BLaER1 treated with 17β-estradiol and CSF1 and Interleukin-3, amounts not matched to agents 10 nM and 100 nM (cell line): ENCODE measurements at regions not wholly inside any gene's neighbourhood (a gene's known extent, or its start where the extent isn't known, plus 50 kb on each side); places are given as distances from the start of the nearest gene placed in this dataset.

Source experiments
- H3K27ac ChIP-seq, 11 experiments: shearing (Covaris generic); formaldehyde crosslinking; 2 replicates each; pipeline ENCODE4 v1.8.1; 2022
- H3K27me3 ChIP-seq, 11 experiments: shearing (Covaris generic); formaldehyde crosslinking; 2 replicates each; pipeline ENCODE4 v1.8.1; 2022
- H3K36me3 ChIP-seq, 11 experiments: shearing (Covaris generic); formaldehyde crosslinking; 2 replicates each; pipeline ENCODE4 v1.8.1; 2022
- H3K4me1 ChIP-seq, 10 experiments: shearing (Covaris generic); formaldehyde crosslinking; 2 replicates each; pipeline ENCODE4 v1.8.1; 2022
- H3K4me2 ChIP-seq, 11 experiments: shearing (Covaris generic); formaldehyde crosslinking; 2 replicates each; pipeline ENCODE4 v1.8.1; 2022
- H3K4me3 ChIP-seq, 10 experiments: shearing (Covaris generic); formaldehyde crosslinking; 2 replicates each; pipeline ENCODE4 v1.8.1; 2022
- H3K9ac ChIP-seq, 11 experiments: shearing (Covaris generic); formaldehyde crosslinking; 2 replicates each; pipeline ENCODE4 v1.8.1; 2022
- H3K9me3 ChIP-seq, 11 experiments: shearing (Covaris generic); formaldehyde crosslinking; replicated peaks in 1 of 11; 2 replicates each; pipeline ENCODE4 v1.8.1; 2022
- H4K20me1 ChIP-seq, 11 experiments: shearing (Covaris generic); formaldehyde crosslinking; 2 replicates each; pipeline ENCODE4 v1.8.1; 2022
- Cebpa-rat ChIP-seq, 11 experiments: shearing (Covaris generic); IDR thresholded peaks; 2 replicates each; pipeline ENCODE4 v1.8.1; 2022

- no peak overlapping the region for H3K4me2 ChIP-seq
- no peak overlapping the region for H3K27ac ChIP-seq
- no peaks in the 10 kb centered on the region for H4K20me1 ChIP-seq
- H3K9me3 ChIP-seq, result no peaks in the 10 kb centered on the region
- H3K4me3 ChIP-seq, result no peak overlapping the region
- no peak for TF ChIP-seq Cebpa-rat (IDR thresholded peaks at IDR 0.05)
- H3K4me1 ChIP-seq, result peaks cover 0 to 10% (median 3%) of the 10 kb centered on the region in 10 experiments; a peak in 5 of 20 replicates
- H3K9ac ChIP-seq, result no peak overlapping the region
- no peaks in the 10 kb centered on the region for H3K27me3 ChIP-seq
- no peaks in the 10 kb centered on the region for H3K36me3 ChIP-seq
Observed at GRCh38 chr1:192862271-192862670, 53.4 kb downstream of the RGS2 start.

- H3K4me2 ChIP-seq, result no peak overlapping the region
- no peaks in the 10 kb centered on the region for H3K36me3 ChIP-seq
- TF ChIP-seq Cebpa-rat (IDR thresholded peaks at IDR 0.05), result no peak
- H3K9me3 ChIP-seq, result peaks cover 0 to 7% (median 0%) of the 10 kb centered on the region in 11 experiments; a peak in 9 of 22 replicates
- no peaks in the 10 kb centered on the region for H4K20me1 ChIP-seq
- H3K4me1 ChIP-seq, result no peaks in the 10 kb centered on the region
- no peak overlapping the region for H3K27ac ChIP-seq
- no peak overlapping the region for H3K9ac ChIP-seq
- no peaks in the 10 kb centered on the region for H3K27me3 ChIP-seq
- no peak overlapping the region for H3K4me3 ChIP-seq
Observed at GRCh38 chr1:192866241-192866868, 57.5 kb downstream of the RGS2 start.

GRCh38 chr1:192867180-192867579, 58.3 kb downstream of the RGS2 start:
- Histone ChIP-seq H3K27ac (no peak overlapping the region), H4K20me1 (no peaks in the 10 kb centered on the region), H3K27me3 (no peaks in the 10 kb centered on the region), H3K9ac (no peak overlapping the region), H3K9me3 (peaks cover 0 to 15% (median 0%) of the 10 kb centered on the region in 11 experiments; a peak in 10 of 22 replicates), H3K4me2 (no peak overlapping the region), H3K36me3 (no peaks in the 10 kb centered on the region), H3K4me3 (no peak overlapping the region), H3K4me1 (no peaks in the 10 kb centered on the region)
- no peak for TF ChIP-seq Cebpa-rat (IDR thresholded peaks at IDR 0.05)

GRCh38 chr1:192869308-192869940, 60.6 kb downstream of the RGS2 start:
- Histone ChIP-seq H3K27me3 (no peaks in the 10 kb centered on the region), H3K4me1 (no peaks in the 10 kb centered on the region), H4K20me1 (no peaks in the 10 kb centered on the region), H3K36me3 (no peaks in the 10 kb centered on the region), H3K4me3 (no peak overlapping the region), H3K27ac (no peak overlapping the region), H3K4me2 (no peak overlapping the region), H3K9me3 (peaks cover 0 to 15% (median 0%) of the 10 kb centered on the region in 11 experiments; a peak in 10 of 22 replicates), H3K9ac (no peak overlapping the region)
- no peak for TF ChIP-seq Cebpa-rat (IDR thresholded peaks at IDR 0.05)

- no peaks in the 10 kb centered on the region for H4K20me1 ChIP-seq
- H3K27ac ChIP-seq, result no peak overlapping the region
- no peak overlapping the region for H3K9ac ChIP-seq
- no peak overlapping the region for H3K4me2 ChIP-seq
- H3K36me3 ChIP-seq, result no peaks in the 10 kb centered on the region
- no peaks in the 10 kb centered on the region for H3K27me3 ChIP-seq
- H3K9me3 ChIP-seq, result peaks cover 0 to 32% (median 0%) of the 10 kb centered on the region in 11 experiments; a peak in 10 of 22 replicates
- no peak overlapping the region for H3K4me3 ChIP-seq
- no peak for TF ChIP-seq Cebpa-rat (IDR thresholded peaks at IDR 0.05)
- no peaks in the 10 kb centered on the region for H3K4me1 ChIP-seq
Observed at GRCh38 chr1:192872010-192872409, 63.2 kb downstream of the RGS2 start.

GRCh38 chr1:192873836-192874235, 65.0 kb downstream of the RGS2 start:
- TF ChIP-seq Cebpa-rat (IDR thresholded peaks at IDR 0.05), result no peak
- H3K27ac ChIP-seq, result no peak overlapping the region

GRCh38 chr1:192876633-192877032, 67.8 kb downstream of the RGS2 start:
- no peak overlapping the region for H3K27ac ChIP-seq
- no peak overlapping the region for H3K4me2 ChIP-seq
- H3K27me3 ChIP-seq, result no peaks in the 10 kb centered on the region
- H3K4me3 ChIP-seq, result no peak overlapping the region
- H3K4me1 ChIP-seq, result peaks cover 0 to 18% (median 0%) of the 10 kb centered on the region in 10 experiments; a peak in 5 of 20 replicates
- H3K9me3 ChIP-seq, result peaks cover 0 to 22% (median 0%) of the 10 kb centered on the region in 11 experiments; a peak in 10 of 22 replicates
- no peaks in the 10 kb centered on the region for H4K20me1 ChIP-seq
- TF ChIP-seq Cebpa-rat (IDR thresholded peaks at IDR 0.05), result no peak
- H3K36me3 ChIP-seq, result no peaks in the 10 kb centered on the region
- H3K9ac ChIP-seq, result no peak overlapping the region

More at GRCh38 chr1:192873836-192874235, 65.0 kb downstream of the RGS2 start:
- Histone ChIP-seq H3K9ac (no peak overlapping the region), H4K20me1 (no peaks in the 10 kb centered on the region), H3K9me3 (peaks cover 0 to 32% (median 0%) of the 10 kb centered on the region in 11 experiments; a peak in 10 of 22 replicates), H3K4me3 (no peak overlapping the region), H3K36me3 (no peaks in the 10 kb centered on the region), H3K4me2 (no peak overlapping the region), H3K27me3 (no peaks in the 10 kb centered on the region), H3K4me1 (no peaks in the 10 kb centered on the region; a peak in 1 of 20 replicates)

- Histone ChIP-seq H3K9me3 (peaks cover 0 to 17% (median 0%) of the 10 kb centered on the region in 11 experiments; a peak in 4 of 22 replicates), H3K27ac (no peak overlapping the region), H3K4me1 (peaks cover 0 to 18% (median 0%) of the 10 kb centered on the region in 10 experiments; a peak in 5 of 20 replicates), H3K4me2 (no peak overlapping the region), H3K9ac (no peak overlapping the region), H3K27me3 (no peaks in the 10 kb centered on the region), H3K36me3 (no peaks in the 10 kb centered on the region), H4K20me1 (no peaks in the 10 kb centered on the region), H3K4me3 (no peak overlapping the region)
- TF ChIP-seq Cebpa-rat (IDR thresholded peaks at IDR 0.05), result no peak
Observed at GRCh38 chr1:192877283-192877886, 68.5 kb downstream of the RGS2 start.

GRCh38 chr1:192878249-192878648, 69.4 kb downstream of the RGS2 start:
- no peak for TF ChIP-seq Cebpa-rat (IDR thresholded peaks at IDR 0.05)

More at GRCh38 chr1:192878249-192878648, 69.4 kb downstream of the RGS2 start:
- Histone ChIP-seq H4K20me1 (no peaks in the 10 kb centered on the region), H3K9me3 (peaks cover 0 to 17% (median 0%) of the 10 kb centered on the region in 11 experiments; a peak in 4 of 22 replicates), H3K4me1 (peaks cover 0 to 18% (median under 1%) of the 10 kb centered on the region in 10 experiments; a peak in 7 of 20 replicates), H3K36me3 (no peaks in the 10 kb centered on the region), H3K4me3 (no peak overlapping the region), H3K27me3 (no peaks in the 10 kb centered on the region), H3K27ac (no peak overlapping the region), H3K4me2 (no peak overlapping the region), H3K9ac (no peak overlapping the region)
